Panc1 (cell line): ENCODE measurements at regions not wholly inside any gene's neighbourhood (a gene's known extent, or its start where the extent isn't known, plus 50 kb on each side); places are given as distances from the start of the nearest gene placed in this dataset.

ENCODE experiments used
- ATAC-seq: fragments of 200-7000 bp; cut with Tn5 transposase; 2 replicates; pipeline ENCODE4 v1.9.1; 2020; ENCODE audit warnings: mild to moderate bottlenecking, moderate library complexity
- BruUV-seq: library from RNA; stranded (reverse); fragments of 400-500 nt; replicated peaks from 2 replicates; lab custom pipeline; 2021; lab: Mats Ljungman, UMichigan
- CTCF ChIA-PET: fragments of 300-600 bp; sonication (Branson Sonifier 250); formaldehyde crosslinking; loops from one replicate; lab custom pipeline; 2022; ENCODE audit warnings: antibody characterized with exemption; lab: Charles Lee
- POLR2A ChIA-PET: fragments of 300-600 bp; sonication (Branson Sonifier 250); formaldehyde crosslinking; loops from one replicate; lab custom pipeline; 2022; ENCODE audit warnings: antibody characterized with exemption; lab: Charles Lee
- DNase-seq: peaks from one replicate; pipeline ENCODE4 v3.0.0-alpha.2; 2010; ENCODE audit warnings: low read depth, low spot score
- H3K27ac ChIP-seq: 2 replicates; pipeline ENCODE4 v1.5.1; 2011; ENCODE audit warnings: mild to moderate bottlenecking, low read length, inconsistent platforms
- H3K27me3 ChIP-seq: fragments of 200-500 bp; sonication (Bioruptor generic); 2 replicates; pipeline ENCODE4 v1.6.0; 2014; ENCODE audit warnings: low read length, inconsistent platforms; ENCODE audit not compliant: control insufficient read depth, insufficient read depth
- H3K36me3 ChIP-seq: fragments of 200-500 bp; sonication (Bioruptor generic); 2 replicates; pipeline ENCODE4 v1.5.1; 2014; ENCODE audit warnings: inconsistent platforms, mild to moderate bottlenecking, low read length, moderate library complexity; ENCODE audit not compliant: control insufficient read depth, insufficient read depth
- H3K4me1 ChIP-seq: 2 replicates; pipeline ENCODE4 v1.5.1; 2011; ENCODE audit warnings: inconsistent platforms, mild to moderate bottlenecking, low read length, moderate library complexity; ENCODE audit not compliant: control insufficient read depth, insufficient read depth
- H3K4me3 ChIP-seq, 2 experiments: 2 replicates each; pipeline ENCODE4 v1.5.1; 2011 to 2012; ENCODE audit warnings: low read depth in 2 of 2, low read length in 2 of 2, mild to moderate bottlenecking in 2 of 2, inconsistent platforms in 1 of 2, moderate library complexity in 1 of 2
- H3K9me3 ChIP-seq: fragments of 200-500 bp; sonication (Bioruptor generic); 2 replicates; pipeline ENCODE4 v1.5.1; 2014; ENCODE audit warnings: low read depth, mild to moderate bottlenecking, inconsistent platforms, low read length, moderate library complexity; ENCODE audit not compliant: control insufficient read depth, insufficient read depth
- POLR2AphosphoS5 ChIP-seq: IDR thresholded peaks from 2 replicates; pipeline ENCODE4 v1.6.1; 2012; ENCODE audit warnings: mild to moderate bottlenecking, low read depth, low read length, moderate library complexity
- REST ChIP-seq, 2 experiments: IDR thresholded peaks; 2 replicates each; pipeline ENCODE4 v1.6.1; 2011 to 2012; ENCODE audit warnings: low read depth in 2 of 2, control low read depth in 1 of 2, low read length in 1 of 2, mild to moderate bottlenecking in 1 of 2, moderate library complexity in 1 of 2; ENCODE audit not compliant: insufficient read depth in 1 of 2
- SIN3A ChIP-seq: IDR thresholded peaks from 2 replicates; pipeline ENCODE4 v1.6.1; 2012; ENCODE audit warnings: low read depth, mild to moderate bottlenecking, low read length, moderate library complexity, borderline replicate concordance; ENCODE audit not compliant: insufficient read depth
- TCF7L2 ChIP-seq: IDR thresholded peaks from 2 replicates; pipeline ENCODE4 v1.6.1; 2011; ENCODE audit warnings: mild to moderate bottlenecking, low read depth, low read length, inconsistent platforms
- in situ Hi-C: cut with HindIII; loops from 2 replicates; pipeline ENCODE4 v1.10.0; 2016; ENCODE audit warnings: low sequenced_read_pairs, low pct_unique_long_range_greater_than_20kb
- intact Hi-C: fragments of 100-400 bp; cut with micrococcal nuclease; formaldehyde crosslinking; loops from one replicate; pipeline ENCODE4 v1.10.0; 2022; ENCODE audit not compliant: unreplicated experiment
- TF ChIP-seq, protein P1 (sequence below): fragments of 450-650 bp; IDR thresholded peaks from 2 replicates; pipeline ENCODE4 v1.5.1; 2017; ENCODE audit warnings: mild to moderate bottlenecking

- no TSS peak for BruUV-seq
- intact Hi-C loops (no loop called here), in situ Hi-C loops (no loop called here)
- H3K4me3 ChIP-seq, result no peak overlapping the region
- no peaks in the 10 kb centered on the region for H3K36me3 ChIP-seq
- no peaks in the 10 kb centered on the region for H3K27me3 ChIP-seq
- TF ChIP-seq REST (IDR thresholded peaks at IDR 0.05; ENCODE audit: insufficient read depth in 1 of 2, low read depth in 2 of 2, low read length in 1 of 2) (no peak), POLR2AphosphoS5 (no peak), TCF7L2 (no peak), SIN3A (no peak)
- TF ChIP-seq, protein P1, sequence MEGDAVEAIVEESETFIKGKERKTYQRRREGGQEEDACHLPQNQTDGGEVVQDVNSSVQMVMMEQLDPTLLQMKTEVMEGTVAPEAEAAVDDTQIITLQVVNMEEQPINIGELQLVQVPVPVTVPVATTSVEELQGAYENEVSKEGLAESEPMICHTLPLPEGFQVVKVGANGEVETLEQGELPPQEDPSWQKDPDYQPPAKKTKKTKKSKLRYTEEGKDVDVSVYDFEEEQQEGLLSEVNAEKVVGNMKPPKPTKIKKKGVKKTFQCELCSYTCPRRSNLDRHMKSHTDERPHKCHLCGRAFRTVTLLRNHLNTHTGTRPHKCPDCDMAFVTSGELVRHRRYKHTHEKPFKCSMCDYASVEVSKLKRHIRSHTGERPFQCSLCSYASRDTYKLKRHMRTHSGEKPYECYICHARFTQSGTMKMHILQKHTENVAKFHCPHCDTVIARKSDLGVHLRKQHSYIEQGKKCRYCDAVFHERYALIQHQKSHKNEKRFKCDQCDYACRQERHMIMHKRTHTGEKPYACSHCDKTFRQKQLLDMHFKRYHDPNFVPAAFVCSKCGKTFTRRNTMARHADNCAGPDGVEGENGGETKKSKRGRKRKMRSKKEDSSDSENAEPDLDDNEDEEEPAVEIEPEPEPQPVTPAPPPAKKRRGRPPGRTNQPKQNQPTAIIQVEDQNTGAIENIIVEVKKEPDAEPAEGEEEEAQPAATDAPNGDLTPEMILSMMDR, result no peak
- peaks cover 8% of the 10 kb centered on the region; the same call in 1 of the 2 replicates for H3K9me3 ChIP-seq
- ChIA-PET CTCF (no interaction called here), POLR2A (no interaction called here)
- DNase-seq, result no peak
- no peak for ATAC-seq
- no peaks in the 10 kb centered on the region for H3K4me1 ChIP-seq
- no peak overlapping the region for H3K27ac ChIP-seq
These were observed 68.2 kb upstream of the SLC35G4 start for GRCh38 chr18:11541179-11541578.

- Histone ChIP-seq H3K9me3 (no peaks in the 10 kb centered on the region), H3K4me3 (no peak overlapping the region), H3K36me3 (no peaks in the 10 kb centered on the region), H3K4me1 (no peaks in the 10 kb centered on the region), H3K27ac (no peak overlapping the region), H3K27me3 (no peaks in the 10 kb centered on the region)
- no peak for TF ChIP-seq SIN3A
- TF ChIP-seq REST (IDR thresholded peaks at IDR 0.05; ENCODE audit: insufficient read depth in 1 of 2, low read depth in 2 of 2, low read length in 1 of 2), result no peak
- TF ChIP-seq POLR2AphosphoS5, result no peak
- CTCF ChIA-PET, result no interaction called here
- no TSS peak for BruUV-seq
- POLR2A ChIA-PET, result no interaction called here
- intact Hi-C loops (loop anchor here (10.0 kb wide), 1 partner anchor 649 kb away; no protein-coding TSS in a partner anchor), in situ Hi-C loops (no loop called here)
- DNase-seq, result no peak
- ATAC-seq, result no peak
These were observed 75.4 kb upstream of the SLC35G4 start for GRCh38 chr18:11533942-11534496.
